ENCODE measurements at regions not wholly inside any gene's neighbourhood (a gene's known extent, or its start where the extent isn't known, plus 50 kb on each side); places are given as distances from the start of the nearest gene placed in this dataset.

DNA sequence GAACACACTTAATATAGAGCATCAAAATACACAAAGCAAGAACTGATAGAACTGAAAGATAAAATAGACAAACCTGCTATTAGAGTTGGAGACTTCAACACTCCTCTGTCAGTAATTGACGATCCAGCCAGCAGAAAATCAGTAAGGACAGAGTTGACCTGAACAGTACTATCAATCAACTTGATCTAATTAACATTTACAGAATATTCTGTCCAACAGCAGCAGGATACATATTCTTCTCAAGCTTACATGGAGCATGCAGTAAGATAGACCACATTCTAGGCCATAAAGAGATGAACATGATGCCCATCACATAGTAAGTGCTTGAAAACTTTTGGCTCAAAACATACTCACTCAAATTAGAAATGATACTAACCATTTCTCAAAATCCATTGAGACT is 196.7 kb upstream of the KLF3 start:
- H3F3A ChIP-seq (ENCODE audit: insufficient read depth): no peaks in the 10 kb centered on the region

DNA sequence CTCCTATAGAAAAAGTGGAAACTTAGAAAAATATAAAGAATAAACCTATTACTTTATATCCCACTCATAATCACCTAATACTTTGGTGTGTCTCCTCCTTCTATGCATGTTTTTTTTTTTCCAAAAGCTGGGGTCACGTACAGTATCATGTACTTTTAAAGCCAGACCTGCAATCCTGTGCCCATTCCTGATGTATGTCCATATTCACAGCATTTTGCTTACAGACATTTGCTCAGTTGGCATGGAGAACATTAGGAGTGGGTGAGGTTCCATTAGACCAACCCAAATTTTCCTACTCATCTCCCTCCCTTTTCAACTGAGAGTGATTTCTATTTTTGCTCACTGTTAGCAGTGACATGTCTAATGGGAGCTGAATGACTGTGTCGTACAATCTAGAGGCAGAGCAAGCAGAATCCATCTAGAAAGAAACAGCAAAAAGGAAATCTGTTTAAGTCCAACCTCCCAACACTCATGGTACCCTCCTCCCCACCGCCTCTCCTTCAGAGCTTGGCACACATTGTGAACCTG is 195.6 kb upstream of the KLF3 start:
- Histone ChIP-seq H3K9ac (ENCODE audit: low read length) (no peak overlapping the region), H3K79me2 (ENCODE audit: insufficient read depth, low read length) (no peaks in the 10 kb centered on the region), H3K27ac (ENCODE audit: low read depth, low read length) (no peak overlapping the region), H3K4me2 (ENCODE audit: low read depth, low read length, poor library complexity, severe bottlenecking) (no peak overlapping the region), H3K27me3 (ENCODE audit: low read length) (no peaks in the 10 kb centered on the region), H3F3A (ENCODE audit: insufficient read depth) (no peaks in the 10 kb centered on the region), H3K9me2 (replicated peaks; ENCODE audit: insufficient read depth, low read length) (no peaks in the 10 kb centered on the region), H3K36me3 (ENCODE audit: low read length) (no peaks in the 10 kb centered on the region), H3K4me3 (ENCODE audit: insufficient read depth, low read length, poor library complexity, severe bottlenecking) (no peak overlapping the region), H4K20me1 (ENCODE audit: low read depth, low read length) (no peaks in the 10 kb centered on the region), H3K9me3 (ENCODE audit: insufficient read depth, low read length) (no peaks in the 10 kb centered on the region), H2AFZ (ENCODE audit: low read depth, low read length, severe bottlenecking) (no peak overlapping the region)
- TF ChIP-seq EZH2phosphoT487 (conservative IDR thresholded peaks at IDR 0.05; ENCODE audit: low read length): no peak
- TF ChIP-seq, protein P1, sequence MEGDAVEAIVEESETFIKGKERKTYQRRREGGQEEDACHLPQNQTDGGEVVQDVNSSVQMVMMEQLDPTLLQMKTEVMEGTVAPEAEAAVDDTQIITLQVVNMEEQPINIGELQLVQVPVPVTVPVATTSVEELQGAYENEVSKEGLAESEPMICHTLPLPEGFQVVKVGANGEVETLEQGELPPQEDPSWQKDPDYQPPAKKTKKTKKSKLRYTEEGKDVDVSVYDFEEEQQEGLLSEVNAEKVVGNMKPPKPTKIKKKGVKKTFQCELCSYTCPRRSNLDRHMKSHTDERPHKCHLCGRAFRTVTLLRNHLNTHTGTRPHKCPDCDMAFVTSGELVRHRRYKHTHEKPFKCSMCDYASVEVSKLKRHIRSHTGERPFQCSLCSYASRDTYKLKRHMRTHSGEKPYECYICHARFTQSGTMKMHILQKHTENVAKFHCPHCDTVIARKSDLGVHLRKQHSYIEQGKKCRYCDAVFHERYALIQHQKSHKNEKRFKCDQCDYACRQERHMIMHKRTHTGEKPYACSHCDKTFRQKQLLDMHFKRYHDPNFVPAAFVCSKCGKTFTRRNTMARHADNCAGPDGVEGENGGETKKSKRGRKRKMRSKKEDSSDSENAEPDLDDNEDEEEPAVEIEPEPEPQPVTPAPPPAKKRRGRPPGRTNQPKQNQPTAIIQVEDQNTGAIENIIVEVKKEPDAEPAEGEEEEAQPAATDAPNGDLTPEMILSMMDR (IDR thresholded peaks at IDR 0.05; ENCODE audit: insufficient read depth, low read length, poor library complexity, severe bottlenecking): no peak

More for the DNA sequence above, 196.7 kb upstream of the KLF3 start:
- no peak for TF ChIP-seq EZH2phosphoT487 (conservative IDR thresholded peaks at IDR 0.05; ENCODE audit: low read length)
- Histone ChIP-seq H4K20me1 (ENCODE audit: low read depth, low read length) (no peaks in the 10 kb centered on the region), H3K27me3 (ENCODE audit: low read length) (no peaks in the 10 kb centered on the region), H3K27ac (ENCODE audit: low read depth, low read length) (no peak overlapping the region), H3K9me3 (ENCODE audit: insufficient read depth, low read length) (no peaks in the 10 kb centered on the region), H3K79me2 (ENCODE audit: insufficient read depth, low read length) (no peaks in the 10 kb centered on the region), H3K4me3 (ENCODE audit: insufficient read depth, low read length, poor library complexity, severe bottlenecking) (no peak overlapping the region), H3K9ac (ENCODE audit: low read length) (no peak overlapping the region), H3K36me3 (ENCODE audit: low read length) (no peaks in the 10 kb centered on the region), H3K4me2 (ENCODE audit: low read depth, low read length, poor library complexity, severe bottlenecking) (no peak overlapping the region), H2AFZ (ENCODE audit: low read depth, low read length, severe bottlenecking) (no peak overlapping the region), H3K9me2 (replicated peaks; ENCODE audit: insufficient read depth, low read length) (no peaks in the 10 kb centered on the region)

DNA sequence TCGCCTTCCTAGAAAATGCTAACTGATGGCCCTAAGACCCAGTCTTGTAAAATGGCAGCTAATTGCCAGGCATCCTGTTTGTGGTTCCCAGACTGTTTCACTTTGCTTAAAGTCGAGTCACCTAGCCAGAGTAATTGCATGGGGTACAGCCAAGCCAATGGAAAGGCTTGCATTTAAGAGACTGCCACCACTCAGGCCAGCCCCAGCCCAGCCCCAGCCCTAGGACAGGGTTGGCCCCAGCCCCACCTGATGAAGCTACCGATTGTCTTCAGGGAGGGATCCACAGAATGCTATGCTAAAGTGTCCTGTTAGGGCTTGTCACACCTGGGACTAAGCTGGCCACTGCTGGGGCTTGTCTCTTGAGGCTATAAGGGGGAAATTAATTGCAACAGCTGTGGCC is 194.6 kb upstream of the KLF3 start:
- Histone ChIP-seq H3K36me3 (ENCODE audit: low read length) (no peaks in the 10 kb centered on the region), H3K4me2 (ENCODE audit: low read depth, low read length, poor library complexity, severe bottlenecking) (no peak overlapping the region), H3F3A (ENCODE audit: insufficient read depth) (no peaks in the 10 kb centered on the region), H3K27ac (ENCODE audit: low read depth, low read length) (no peak overlapping the region), H3K27me3 (ENCODE audit: low read length) (no peaks in the 10 kb centered on the region), H2AFZ (ENCODE audit: low read depth, low read length, severe bottlenecking) (no peak overlapping the region), H3K9ac (ENCODE audit: low read length) (no peak overlapping the region), H3K4me3 (ENCODE audit: insufficient read depth, low read length, poor library complexity, severe bottlenecking) (no peak overlapping the region), H3K9me3 (ENCODE audit: insufficient read depth, low read length) (no peaks in the 10 kb centered on the region), H3K9me2 (replicated peaks; ENCODE audit: insufficient read depth, low read length) (no peaks in the 10 kb centered on the region), H3K79me2 (ENCODE audit: insufficient read depth, low read length) (no peaks in the 10 kb centered on the region), H4K20me1 (ENCODE audit: low read depth, low read length) (no peaks in the 10 kb centered on the region)
- TF ChIP-seq, protein P1 (IDR thresholded peaks at IDR 0.05; ENCODE audit: insufficient read depth, low read length, poor library complexity, severe bottlenecking): no peak
- no peak for TF ChIP-seq EZH2phosphoT487 (conservative IDR thresholded peaks at IDR 0.05; ENCODE audit: low read length)

DNA sequence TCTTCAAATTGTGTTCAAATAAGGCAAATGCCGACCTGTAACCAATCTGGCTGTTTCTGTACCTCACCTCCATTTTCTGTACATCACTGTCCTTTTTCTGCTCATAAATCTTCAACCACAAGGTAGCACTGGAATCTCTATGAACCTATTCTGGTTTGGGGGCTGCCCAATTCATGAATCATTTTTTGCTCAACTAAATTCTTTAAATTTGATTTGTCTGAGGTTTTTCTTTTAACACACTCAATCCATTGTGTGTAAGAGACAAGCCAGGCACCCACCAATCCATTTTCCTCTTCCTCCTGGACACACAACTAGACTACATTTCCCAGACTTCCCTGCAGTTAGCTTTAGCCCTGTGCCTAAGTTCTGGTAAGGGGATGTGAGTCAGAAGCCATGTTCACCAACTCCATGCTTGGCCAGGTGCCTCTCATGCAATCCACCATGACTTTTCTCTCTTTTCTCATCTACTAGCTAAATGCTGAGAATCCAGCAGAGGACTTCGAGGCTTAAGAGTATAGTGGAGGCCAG is 193.2 kb upstream of the KLF3 start:
- H3K27ac ChIP-seq (ENCODE audit: low read depth, low read length): no peak overlapping the region
- no peaks in the 10 kb centered on the region for H3F3A ChIP-seq (ENCODE audit: insufficient read depth)
- no peak for TF ChIP-seq EZH2phosphoT487 (conservative IDR thresholded peaks at IDR 0.05; ENCODE audit: low read length)
- TF ChIP-seq, protein P1 (IDR thresholded peaks at IDR 0.05; ENCODE audit: insufficient read depth, low read length, poor library complexity, severe bottlenecking): no peak
- no peak overlapping the region for H3K4me3 ChIP-seq (ENCODE audit: insufficient read depth, low read length, poor library complexity, severe bottlenecking)
- no peaks in the 10 kb centered on the region for H4K20me1 ChIP-seq (ENCODE audit: low read depth, low read length)
- no peaks in the 10 kb centered on the region for H3K9me2 ChIP-seq (replicated peaks; ENCODE audit: insufficient read depth, low read length)
- H3K79me2 ChIP-seq (ENCODE audit: insufficient read depth, low read length): no peaks in the 10 kb centered on the region
- H3K27me3 ChIP-seq (ENCODE audit: low read length): no peaks in the 10 kb centered on the region
- H3K9me3 ChIP-seq (ENCODE audit: insufficient read depth, low read length): no peaks in the 10 kb centered on the region
- no peaks in the 10 kb centered on the region for H3K36me3 ChIP-seq (ENCODE audit: low read length)
- H3K9ac ChIP-seq (ENCODE audit: low read length): no peak overlapping the region
- no peak overlapping the region for H3K4me2 ChIP-seq (ENCODE audit: low read depth, low read length, poor library complexity, severe bottlenecking)
- no peak overlapping the region for H2AFZ ChIP-seq (ENCODE audit: low read depth, low read length, severe bottlenecking)

Measured in SU-DHL-6 (cell line).